SK-N-SH (cell line): ENCODE measurements at regions not wholly inside any gene's neighbourhood (a gene's known extent, or its start where the extent isn't known, plus 50 kb on each side); places are given as distances from the start of the nearest gene placed in this dataset.

ENCODE experiments used
- ELF1 ChIP-seq: IDR thresholded peaks from 2 replicates; pipeline ENCODE4 v1.4.0; 2012
- NFIC ChIP-seq: IDR thresholded peaks from 2 replicates; pipeline ENCODE4 v1.4.0; 2012; ENCODE audit warnings: borderline replicate concordance
- POLR2AphosphoS5 ChIP-seq: IDR thresholded peaks from 2 replicates; pipeline ENCODE4 v1.6.1; 2012; ENCODE audit warnings: low read depth, low read length
- RAD21 ChIP-seq: IDR thresholded peaks from 2 replicates; pipeline ENCODE4 v1.6.1; 2012; ENCODE audit warnings: mild to moderate bottlenecking, low read length
- TCF12 ChIP-seq: IDR thresholded peaks from 2 replicates; pipeline ENCODE4 v1.4.0; 2012
- TF ChIP-seq, protein P1 (sequence below): IDR thresholded peaks from 2 replicates; pipeline ENCODE4 v1.4.0; 2012; ENCODE audit warnings: low read depth
- TF ChIP-seq, protein P2 (sequence below): fragments of 200-600 bp; sonication (generic); IDR thresholded peaks from 2 replicates; pipeline ENCODE4 v1.6.1; 2017; ENCODE audit warnings: antibody characterized with exemption, mild to moderate bottlenecking, moderate library complexity

DNA sequence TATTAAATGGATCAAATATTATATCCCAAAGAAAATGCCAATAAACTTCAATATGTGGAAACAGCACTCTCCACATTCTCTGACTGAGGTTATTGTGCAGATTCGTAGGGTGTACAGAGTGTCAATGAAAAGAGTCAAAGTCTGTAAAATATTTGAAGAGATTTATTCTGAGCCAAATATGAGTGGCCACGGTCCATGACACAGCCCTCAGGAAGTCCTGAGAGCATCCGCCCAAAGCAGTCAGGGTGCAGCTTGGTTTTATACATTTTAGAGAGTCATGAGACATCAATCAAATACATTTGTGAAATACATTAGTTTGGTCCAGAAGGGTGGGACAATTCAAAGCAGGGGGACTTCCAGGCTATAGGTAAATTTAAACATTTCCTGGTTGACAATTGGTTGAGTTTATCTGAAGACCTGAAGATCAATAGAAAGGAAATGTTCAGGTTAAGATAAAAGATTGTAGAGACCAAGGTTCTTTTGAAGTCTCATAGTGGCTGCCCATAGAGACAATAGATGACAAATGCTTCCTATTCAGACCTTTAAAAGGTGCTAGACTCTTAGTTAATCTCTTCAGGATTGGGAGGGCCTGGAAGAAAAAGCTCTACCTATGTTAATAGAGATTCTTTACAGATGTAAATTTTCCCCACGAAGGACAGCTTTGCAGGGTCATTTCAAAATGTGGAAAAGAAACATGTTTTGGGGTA, 569.5 kb downstream of the MATN1 start:
- TF ChIP-seq ELF1 = no peak
- TF ChIP-seq, protein P1, sequence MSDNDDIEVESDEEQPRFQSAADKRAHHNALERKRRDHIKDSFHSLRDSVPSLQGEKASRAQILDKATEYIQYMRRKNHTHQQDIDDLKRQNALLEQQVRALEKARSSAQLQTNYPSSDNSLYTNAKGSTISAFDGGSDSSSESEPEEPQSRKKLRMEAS = no peak
- no peak for TF ChIP-seq NFIC
- TF ChIP-seq, protein P2, sequence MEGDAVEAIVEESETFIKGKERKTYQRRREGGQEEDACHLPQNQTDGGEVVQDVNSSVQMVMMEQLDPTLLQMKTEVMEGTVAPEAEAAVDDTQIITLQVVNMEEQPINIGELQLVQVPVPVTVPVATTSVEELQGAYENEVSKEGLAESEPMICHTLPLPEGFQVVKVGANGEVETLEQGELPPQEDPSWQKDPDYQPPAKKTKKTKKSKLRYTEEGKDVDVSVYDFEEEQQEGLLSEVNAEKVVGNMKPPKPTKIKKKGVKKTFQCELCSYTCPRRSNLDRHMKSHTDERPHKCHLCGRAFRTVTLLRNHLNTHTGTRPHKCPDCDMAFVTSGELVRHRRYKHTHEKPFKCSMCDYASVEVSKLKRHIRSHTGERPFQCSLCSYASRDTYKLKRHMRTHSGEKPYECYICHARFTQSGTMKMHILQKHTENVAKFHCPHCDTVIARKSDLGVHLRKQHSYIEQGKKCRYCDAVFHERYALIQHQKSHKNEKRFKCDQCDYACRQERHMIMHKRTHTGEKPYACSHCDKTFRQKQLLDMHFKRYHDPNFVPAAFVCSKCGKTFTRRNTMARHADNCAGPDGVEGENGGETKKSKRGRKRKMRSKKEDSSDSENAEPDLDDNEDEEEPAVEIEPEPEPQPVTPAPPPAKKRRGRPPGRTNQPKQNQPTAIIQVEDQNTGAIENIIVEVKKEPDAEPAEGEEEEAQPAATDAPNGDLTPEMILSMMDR = no peak
- no peak for TF ChIP-seq TCF12
- no peak for TF ChIP-seq POLR2AphosphoS5
- no peak for TF ChIP-seq RAD21
